22Rv1 (cell line): ENCODE measurements at regions not wholly inside any gene's neighbourhood (a gene's known extent, or its start where the extent isn't known, plus 50 kb on each side); places are given as distances from the start of the nearest gene placed in this dataset.

Source experiments
- CTCF ChIP-seq: fragments of 450-650 bp; IDR thresholded peaks from 2 replicates; pipeline ENCODE4 v1.5.1; 2017; ENCODE audit warnings: mild to moderate bottlenecking
- ZFX ChIP-seq: fragments of 450-650 bp; IDR thresholded peaks from 2 replicates; pipeline ENCODE4 v1.6.1; 2017; ENCODE audit warnings: antibody characterized with exemption, borderline replicate concordance

GRCh38 chr9:80072451-80072850 lies 500.7 kb downstream of the TLE4 start:
- TF ChIP-seq CTCF (no peak), ZFX (no peak)
